AG04450 (cell line): ENCODE measurements at regions not wholly inside any gene's neighbourhood (a gene's known extent, or its start where the extent isn't known, plus 50 kb on each side); places are given as distances from the start of the nearest gene placed in this dataset.

Experiments
- CTCF ChIA-PET: fragments of 300-600, 350-600 bp; formaldehyde crosslinking; extraction: SDS; loops from one replicate; lab custom pipeline; 2022; ENCODE audit warnings: antibody characterized with exemption, inconsistent platforms; lab: Charles Lee
- POLR2A ChIA-PET: fragments of 350-600 bp; formaldehyde crosslinking; extraction: SDS; loops from one replicate; lab custom pipeline; 2021; ENCODE audit warnings: antibody characterized with exemption, inconsistent platforms; lab: Yijun Ruan, JAX
- DNase-seq: peaks from one replicate; pipeline ENCODE4 v3.0.0-alpha.2; 2011; ENCODE audit warnings: low read depth, low spot score
- H3K27ac ChIP-seq: one replicate; pipeline ENCODE4 v1.5.1; 2012; ENCODE audit warnings: low read depth, low read length, control low read depth
- H3K27me3 ChIP-seq: one replicate; pipeline ENCODE4 v1.6.0; 2012; ENCODE audit warnings: low read length; ENCODE audit not compliant: control insufficient read depth, insufficient read depth
- H3K4me3 ChIP-seq: 2 replicates; pipeline ENCODE4 v1.5.1; 2011; ENCODE audit warnings: mild to moderate bottlenecking, low read depth, low read length, control low read depth
- H3K9me3 ChIP-seq: 2 replicates; pipeline ENCODE4 v1.5.1; 2012; ENCODE audit warnings: low read length; ENCODE audit not compliant: control insufficient read depth, insufficient read depth
- TF ChIP-seq, protein P1 (sequence below): IDR thresholded peaks from 2 replicates; pipeline ENCODE4 v1.5.1; 2011; ENCODE audit warnings: low read depth, low read length, control low read depth, inconsistent platforms

DNA sequence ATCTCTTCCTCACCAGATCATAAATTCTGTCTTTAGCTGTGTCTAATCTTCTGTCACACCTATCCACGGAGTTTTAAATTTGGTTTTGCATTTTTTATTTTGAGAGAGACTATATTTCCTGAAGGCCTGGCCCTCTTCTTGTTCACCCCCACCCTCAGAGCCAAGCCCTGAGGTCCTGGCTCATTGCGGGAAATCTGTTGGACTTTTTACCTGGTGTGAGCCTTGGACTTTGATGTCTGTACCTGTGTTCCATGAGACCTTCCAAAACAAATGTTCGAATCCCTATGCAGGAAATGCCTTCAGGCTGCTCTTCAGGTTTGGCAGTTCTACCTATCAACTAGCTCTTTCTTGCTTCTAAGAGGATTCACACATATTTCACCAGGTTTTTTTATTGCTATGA lies 175.2 kb upstream of the GRB10 start:
- POLR2A ChIA-PET = no interaction called here
- CTCF ChIA-PET = interaction anchor here (0.6 to 1.0 kb wide), 2 partner anchors 183 to 203 kb away, joined by 3 read pairs; no protein-coding TSS in a partner anchor
- no peaks in the 10 kb centered on the region for H3K27me3 ChIP-seq
- H3K4me3 ChIP-seq = no peak overlapping the region
- H3K9me3 ChIP-seq = no peaks in the 10 kb centered on the region; the same call in 1 of the 2 replicates
- no peak for DNase-seq
- H3K27ac ChIP-seq = no peak overlapping the region
- TF ChIP-seq, protein P1, sequence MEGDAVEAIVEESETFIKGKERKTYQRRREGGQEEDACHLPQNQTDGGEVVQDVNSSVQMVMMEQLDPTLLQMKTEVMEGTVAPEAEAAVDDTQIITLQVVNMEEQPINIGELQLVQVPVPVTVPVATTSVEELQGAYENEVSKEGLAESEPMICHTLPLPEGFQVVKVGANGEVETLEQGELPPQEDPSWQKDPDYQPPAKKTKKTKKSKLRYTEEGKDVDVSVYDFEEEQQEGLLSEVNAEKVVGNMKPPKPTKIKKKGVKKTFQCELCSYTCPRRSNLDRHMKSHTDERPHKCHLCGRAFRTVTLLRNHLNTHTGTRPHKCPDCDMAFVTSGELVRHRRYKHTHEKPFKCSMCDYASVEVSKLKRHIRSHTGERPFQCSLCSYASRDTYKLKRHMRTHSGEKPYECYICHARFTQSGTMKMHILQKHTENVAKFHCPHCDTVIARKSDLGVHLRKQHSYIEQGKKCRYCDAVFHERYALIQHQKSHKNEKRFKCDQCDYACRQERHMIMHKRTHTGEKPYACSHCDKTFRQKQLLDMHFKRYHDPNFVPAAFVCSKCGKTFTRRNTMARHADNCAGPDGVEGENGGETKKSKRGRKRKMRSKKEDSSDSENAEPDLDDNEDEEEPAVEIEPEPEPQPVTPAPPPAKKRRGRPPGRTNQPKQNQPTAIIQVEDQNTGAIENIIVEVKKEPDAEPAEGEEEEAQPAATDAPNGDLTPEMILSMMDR = no peak

DNA sequence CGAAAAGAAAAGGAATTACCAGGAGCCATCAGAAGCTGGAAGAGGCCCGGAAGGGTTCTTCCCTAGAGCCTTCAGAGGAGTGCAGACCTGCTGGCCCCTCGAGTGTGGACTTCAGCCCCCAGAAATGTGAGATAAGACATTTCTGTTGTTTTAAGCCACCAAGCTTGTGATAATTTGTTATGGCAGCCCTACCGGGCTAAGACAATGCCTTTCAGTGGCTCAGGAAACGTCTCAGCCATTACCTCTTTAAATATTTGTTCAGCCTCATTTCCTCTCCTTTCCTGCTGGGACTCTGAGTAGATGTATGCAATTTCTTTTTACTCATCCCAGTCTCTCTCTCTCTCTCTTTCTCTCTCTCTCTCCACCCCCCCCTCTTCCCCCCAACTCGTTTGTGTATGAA lies 174.7 kb upstream of the GRB10 start:
- Histone ChIP-seq H3K9me3 (no peaks in the 10 kb centered on the region; the same call in 1 of the 2 replicates), H3K27me3 (no peaks in the 10 kb centered on the region), H3K4me3 (no peak overlapping the region), H3K27ac (no peak overlapping the region)
- POLR2A ChIA-PET = no interaction called here
- no peak for DNase-seq
- CTCF ChIA-PET = interaction anchor here (0.6 to 1.0 kb wide), 2 partner anchors 184 to 204 kb away, joined by 3 read pairs; no protein-coding TSS in a partner anchor
- TF ChIP-seq, protein P1 = no peak

DNA sequence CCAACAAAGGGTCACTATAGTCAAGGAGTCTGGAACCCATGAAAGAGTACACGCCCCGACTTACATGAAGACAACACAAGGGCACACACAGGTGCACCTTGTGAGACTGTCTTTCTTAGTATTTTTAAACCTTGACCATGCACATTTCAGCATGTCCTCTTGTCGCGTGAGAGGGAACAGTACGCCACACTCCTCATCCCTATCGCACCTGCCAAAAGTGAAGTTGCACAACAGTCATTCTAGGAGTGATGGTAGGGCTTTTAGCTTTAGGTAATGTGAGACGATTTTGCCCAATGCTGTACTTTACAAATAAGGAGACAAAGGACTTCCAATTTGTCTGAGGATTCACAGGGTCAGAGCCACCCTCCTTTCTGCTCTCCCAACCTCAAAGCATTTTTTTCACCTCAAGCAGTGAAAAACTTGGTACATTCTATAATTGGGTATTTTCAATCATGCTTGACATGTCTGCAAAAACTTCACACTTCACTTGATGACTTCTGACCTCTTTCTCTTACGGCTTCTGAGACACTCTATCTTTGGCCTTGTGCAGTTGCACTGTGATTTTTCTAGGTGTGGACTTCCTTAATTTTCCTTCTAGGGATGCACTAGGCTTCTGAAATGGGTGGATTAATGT lies 173.9 kb upstream of the GRB10 start:
- DNase-seq = no peak
- ChIA-PET CTCF (no interaction called here), POLR2A (no interaction called here)
- Histone ChIP-seq H3K27me3 (no peaks in the 10 kb centered on the region), H3K9me3 (no peaks in the 10 kb centered on the region), H3K27ac (no peak overlapping the region), H3K4me3 (no peak overlapping the region)
- TF ChIP-seq, protein P1 = no peak

DNA sequence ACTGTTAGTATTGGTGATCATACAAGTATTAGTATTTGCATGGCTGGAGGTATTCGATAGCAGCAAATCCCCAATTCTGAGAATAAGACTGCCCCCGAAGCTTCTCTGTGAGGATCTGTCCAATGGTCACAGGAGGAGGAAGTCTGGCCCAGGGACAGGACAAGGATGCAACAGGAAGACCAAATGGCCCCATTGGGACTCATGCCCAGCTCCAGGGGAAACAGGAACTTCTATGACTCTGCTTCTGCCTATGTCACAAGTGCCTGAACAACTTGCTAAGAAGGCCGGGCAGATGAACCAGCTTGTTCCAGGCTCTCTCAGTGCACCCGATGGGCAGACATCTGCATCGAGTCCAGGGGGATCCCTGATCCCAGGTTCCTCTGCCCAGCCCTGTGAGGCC lies 172.0 kb upstream of the GRB10 start:
- H3K9me3 ChIP-seq = no peaks in the 10 kb centered on the region
- DNase-seq = no peak
- H3K27ac ChIP-seq = no peak overlapping the region
- POLR2A ChIA-PET = no interaction called here
- H3K4me3 ChIP-seq = no peak overlapping the region
- CTCF ChIA-PET = no interaction called here
- TF ChIP-seq, protein P1 = no peak
- H3K27me3 ChIP-seq = peaks cover 2% of the 10 kb centered on the region

DNA sequence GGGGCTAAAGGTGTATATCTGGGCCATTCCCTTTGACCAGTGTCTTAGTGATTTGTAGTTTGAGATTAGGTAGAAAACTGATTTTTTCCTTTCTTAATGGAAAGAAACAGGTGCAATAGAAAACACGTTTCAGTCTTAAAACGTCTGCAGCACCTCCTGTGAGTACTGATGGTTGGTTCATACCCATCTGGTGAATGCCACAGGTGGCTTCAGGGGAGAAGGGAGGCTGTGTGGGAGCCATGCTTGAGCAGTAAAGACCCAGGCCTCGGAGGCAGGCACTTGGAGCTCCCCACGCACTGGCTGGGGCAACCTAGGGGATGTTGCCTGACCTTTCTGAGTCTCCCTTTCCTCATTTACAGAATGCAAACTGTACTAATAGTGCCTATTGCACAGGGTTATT lies 171.5 kb upstream of the GRB10 start:
- no peak overlapping the region for H3K27ac ChIP-seq
- CTCF ChIA-PET = no interaction called here
- TF ChIP-seq, protein P1 = no peak
- no peak for DNase-seq
- no peaks in the 10 kb centered on the region for H3K9me3 ChIP-seq
- H3K4me3 ChIP-seq = no peak overlapping the region
- peaks cover 2% of the 10 kb centered on the region for H3K27me3 ChIP-seq
- POLR2A ChIA-PET = no interaction called here
